ENCODE measurements at regions not wholly inside any gene's neighbourhood (a gene's known extent, or its start where the extent isn't known, plus 50 kb on each side); places are given as distances from the start of the nearest gene placed in this dataset.

GRCh38 chr6:137756788-137757187 lies 110.3 kb upstream of the TNFAIP3 start:
- no peak for DNase-seq (ENCODE audit: low read depth)

GRCh38 chr6:137758661-137759060 lies 108.4 kb upstream of the TNFAIP3 start:
- no peak for DNase-seq (ENCODE audit: low read depth)

- DNase-seq (ENCODE audit: low read depth), result no peak
Observed at GRCh38 chr6:137759624-137760023, 107.4 kb upstream of the TNFAIP3 start.

- DNase-seq (ENCODE audit: low read depth), result no peak
Observed at GRCh38 chr6:137761072-137761471, 106.0 kb upstream of the TNFAIP3 start.

- DNase-seq (ENCODE audit: low read depth), result no peak
Observed at GRCh38 chr6:137761487-137761886, 105.6 kb upstream of the TNFAIP3 start.

- no peak for DNase-seq (ENCODE audit: low read depth)
Observed at GRCh38 chr6:137762168-137763090, 104.6 kb upstream of the TNFAIP3 start.

- no peak for DNase-seq (ENCODE audit: low read depth)
Observed at GRCh38 chr6:137763436-137763835, 103.6 kb upstream of the TNFAIP3 start.

GRCh38 chr6:137763886-137764285 lies 103.2 kb upstream of the TNFAIP3 start:
- no peak for DNase-seq (ENCODE audit: low read depth)

GRCh38 chr6:137764464-137764863 lies 102.6 kb upstream of the TNFAIP3 start:
- peak; percentile 86 for DNase-seq (ENCODE audit: low read depth)

GRCh38 chr6:137765059-137765458 lies 102.0 kb upstream of the TNFAIP3 start:
- DNase-seq (ENCODE audit: low read depth), result no peak

- no peak for DNase-seq (ENCODE audit: low read depth)
Observed at GRCh38 chr6:137766596-137767370, 100.3 kb upstream of the TNFAIP3 start.

GRCh38 chr6:137767465-137767864 lies 99.6 kb upstream of the TNFAIP3 start:
- DNase-seq (ENCODE audit: low read depth), result no peak

GRCh38 chr6:137767911-137768690 lies 99.0 kb upstream of the TNFAIP3 start:
- peak; percentile 59 for DNase-seq (ENCODE audit: low read depth)

GRCh38 chr6:137768935-137769334 lies 98.1 kb upstream of the TNFAIP3 start:
- no peak for DNase-seq (ENCODE audit: low read depth)

GRCh38 chr6:137769797-137770362 lies 97.2 kb upstream of the TNFAIP3 start:
- no peak for DNase-seq (ENCODE audit: low read depth)

- DNase-seq (ENCODE audit: low read depth), result no peak
Observed at GRCh38 chr6:137772541-137773250, 94.4 kb upstream of the TNFAIP3 start.

GRCh38 chr6:137775227-137775626 lies 91.8 kb upstream of the TNFAIP3 start:
- DNase-seq (ENCODE audit: low read depth), result no peak

- DNase-seq (ENCODE audit: low read depth), result no peak
Observed at GRCh38 chr6:137775720-137776119, 91.3 kb upstream of the TNFAIP3 start.

- DNase-seq (ENCODE audit: low read depth), result no peak
Observed at GRCh38 chr6:137776256-137776655, 90.8 kb upstream of the TNFAIP3 start.

Data from HT1080 (cell line).